Smooth muscle cell (in vitro differentiated cells): ENCODE measurements at regions not wholly inside any gene's neighbourhood (a gene's known extent, or its start where the extent isn't known, plus 50 kb on each side); places are given as distances from the start of the nearest gene placed in this dataset.

Experiments used
- DNase-seq: peaks from one replicate; lab custom pipeline; 2025; ENCODE audit not compliant: unreplicated experiment; lab: John Stamatoyannopoulos, UW
- H2AFZ ChIP-seq: fragments of 200-600 bp; sonication (generic); 2 replicates; pipeline ENCODE4 v1.6.0; 2016; ENCODE audit warnings: antibody characterized with exemption, low read depth, mild to moderate bottlenecking
- H3F3A ChIP-seq: fragments of 200-600 bp; sonication (generic); 2 replicates; pipeline ENCODE4 v1.6.0; 2017; ENCODE audit warnings: antibody characterized with exemption, low read depth
- H3K27ac ChIP-seq: fragments of 200-600 bp; sonication (generic); 2 replicates; pipeline ENCODE4 v1.5.1; 2016; ENCODE audit warnings: low read depth, mild to moderate bottlenecking
- H3K27me3 ChIP-seq: fragments of 200-600 bp; sonication (generic); 2 replicates; pipeline ENCODE4 v1.6.1; 2016; ENCODE audit warnings: low read depth, mild to moderate bottlenecking
- H3K36me3 ChIP-seq: fragments of 200-600 bp; sonication (generic); 2 replicates; pipeline ENCODE4 v1.5.1; 2016; ENCODE audit warnings: low read depth
- H3K4me1 ChIP-seq: fragments of 200-600 bp; sonication (generic); 2 replicates; pipeline ENCODE4 v1.5.1; 2016; ENCODE audit warnings: low read depth
- H3K4me2 ChIP-seq: fragments of 200-600 bp; sonication (generic); 2 replicates; pipeline ENCODE4 v1.6.0; 2016; ENCODE audit warnings: mild to moderate bottlenecking
- H3K4me3 ChIP-seq: fragments of 200-600 bp; sonication (generic); 2 replicates; pipeline ENCODE4 v1.5.1; 2016; ENCODE audit warnings: mild to moderate bottlenecking
- H3K79me2 ChIP-seq: fragments of 200-600 bp; sonication (generic); 2 replicates; pipeline ENCODE4 v1.6.0; 2016; ENCODE audit warnings: low read depth, mild to moderate bottlenecking
- H3K9ac ChIP-seq: fragments of 200-600 bp; sonication (generic); 2 replicates; pipeline ENCODE4 v1.6.0; 2016; ENCODE audit warnings: low read depth
- H3K9me3 ChIP-seq: fragments of 200-600 bp; sonication (generic); replicated peaks from 2 replicates; pipeline ENCODE4 v1.5.1; 2016; ENCODE audit warnings: low read depth
- H4K20me1 ChIP-seq: fragments of 200-600 bp; sonication (generic); 2 replicates; pipeline ENCODE4 v1.6.0; 2016; ENCODE audit warnings: low read depth
- CTCF ChIP-seq: fragments of 200-600 bp; sonication (generic); IDR thresholded peaks from 2 replicates; pipeline ENCODE4 v1.5.1; 2017; ENCODE audit warnings: borderline replicate concordance, mild to moderate bottlenecking, antibody characterized with exemption; ENCODE audit not compliant: insufficient read depth, poor library complexity, severe bottlenecking
- WGBS: methylation state at CpG from one replicate; pipeline ENCODE4 v1.1.7; 2016; ENCODE audit warnings: low lambda C conversion rate; 5-methylcytosine and 5-hydroxymethylcytosine counted together

GRCh38 chr20:52438326-52438963, 246.9 kb upstream of the ZFP64 start:
- Histone ChIP-seq H2AFZ (no peak overlapping the region), H3K9me3 (no peaks in the 10 kb centered on the region), H3K9ac (no peak overlapping the region), H3F3A (no peaks in the 10 kb centered on the region), H3K27ac (no peak overlapping the region), H3K4me1 (no peaks in the 10 kb centered on the region), H4K20me1 (no peaks in the 10 kb centered on the region), H3K4me2 (no peak overlapping the region), H3K27me3 (no peaks in the 10 kb centered on the region), H3K4me3 (no peak overlapping the region), H3K36me3 (no peaks in the 10 kb centered on the region), H3K79me2 (no peaks in the 10 kb centered on the region)
- TF ChIP-seq CTCF, result no peak
- WGBS, result 63% methylated on average over 8 of the region's 8 CpGs
- no peak for DNase-seq

DNA sequence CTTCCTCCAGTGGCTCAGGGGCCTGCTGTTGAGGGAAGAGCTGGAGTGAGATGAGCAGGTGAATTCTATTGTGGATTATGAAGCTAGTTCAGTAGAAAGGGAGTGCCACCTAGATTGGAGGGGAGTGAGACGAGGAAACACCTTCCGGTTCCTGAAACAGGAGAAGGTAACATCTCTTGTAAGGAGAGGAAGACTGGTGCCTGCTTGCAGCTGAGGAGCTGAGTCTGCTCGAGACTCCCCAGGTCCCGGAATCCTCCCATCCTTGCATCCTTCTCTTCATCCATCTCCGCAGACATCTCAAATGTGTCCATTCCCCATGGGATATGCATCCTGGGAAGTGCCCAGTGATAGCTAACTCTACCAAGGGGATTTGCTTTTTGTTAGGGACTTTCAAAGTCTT, 242.9 kb upstream of the ZFP64 start:
- no peak overlapping the region for H3K27ac ChIP-seq
- H3F3A ChIP-seq, result no peaks in the 10 kb centered on the region
- H3K4me2 ChIP-seq, result no peak overlapping the region
- H3K4me1 ChIP-seq, result no peaks in the 10 kb centered on the region
- no peaks in the 10 kb centered on the region for H3K27me3 ChIP-seq
- no peaks in the 10 kb centered on the region for H3K79me2 ChIP-seq
- no peak overlapping the region for H3K4me3 ChIP-seq
- no peak for TF ChIP-seq CTCF
- H2AFZ ChIP-seq, result no peak overlapping the region
- no peak overlapping the region for H3K9ac ChIP-seq
- no peaks in the 10 kb centered on the region for H3K36me3 ChIP-seq
- H4K20me1 ChIP-seq, result no peaks in the 10 kb centered on the region
- no peak for DNase-seq
- H3K9me3 ChIP-seq, result no peaks in the 10 kb centered on the region
- WGBS, result 95% methylated on average over 5 of the region's 5 CpGs

DNA sequence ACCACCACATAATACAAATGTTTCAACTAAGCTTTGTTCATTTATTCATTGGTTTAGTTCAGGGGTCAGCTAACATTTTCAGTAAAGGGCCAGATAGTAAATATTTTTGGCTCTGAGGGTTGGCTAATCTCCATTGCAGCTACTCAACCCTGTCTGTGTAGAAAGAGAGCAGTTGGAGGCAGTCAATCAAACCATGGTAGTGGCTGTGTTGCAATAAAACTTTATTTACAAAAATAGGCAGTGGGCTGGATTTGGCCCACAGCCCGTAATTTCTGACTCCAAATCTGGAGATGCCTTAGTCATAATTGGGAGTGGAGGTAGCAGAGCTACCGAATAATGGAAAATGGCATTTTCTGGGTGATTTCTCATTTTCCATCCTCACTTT, 242.5 kb upstream of the ZFP64 start:
- DNase-seq, result no peak
- Histone ChIP-seq H3K27me3 (no peaks in the 10 kb centered on the region), H3K4me1 (no peaks in the 10 kb centered on the region), H3K36me3 (no peaks in the 10 kb centered on the region), H3K9ac (no peak overlapping the region), H4K20me1 (no peaks in the 10 kb centered on the region), H3K79me2 (no peaks in the 10 kb centered on the region), H3F3A (no peaks in the 10 kb centered on the region), H3K9me3 (no peaks in the 10 kb centered on the region), H3K4me2 (no peak overlapping the region), H3K4me3 (no peak overlapping the region), H3K27ac (no peak overlapping the region), H2AFZ (no peak overlapping the region)
- 83% methylated on average over 2 of the region's 2 CpGs for WGBS
- TF ChIP-seq CTCF, result no peak

GRCh38 chr20:52433326-52434040, 241.9 kb upstream of the ZFP64 start:
- no peaks in the 10 kb centered on the region for H3F3A ChIP-seq
- WGBS, result 92% methylated on average over 2 of the region's 2 CpGs

More at GRCh38 chr20:52433326-52434040, 241.9 kb upstream of the ZFP64 start:
- no peak for TF ChIP-seq CTCF
- DNase-seq, result no peak
- Histone ChIP-seq H3K9ac (no peak overlapping the region), H3K4me1 (no peaks in the 10 kb centered on the region), H3K27ac (no peak overlapping the region), H3K9me3 (no peaks in the 10 kb centered on the region), H3K27me3 (no peaks in the 10 kb centered on the region), H3K4me2 (no peak overlapping the region), H3K4me3 (no peak overlapping the region), H4K20me1 (no peaks in the 10 kb centered on the region), H3K36me3 (no peaks in the 10 kb centered on the region), H2AFZ (no peak overlapping the region), H3K79me2 (no peaks in the 10 kb centered on the region)
